HG02840 (cell line): ENCODE measurements at regions not wholly inside any gene's neighbourhood (a gene's known extent, or its start where the extent isn't known, plus 50 kb on each side); places are given as distances from the start of the nearest gene placed in this dataset.
"Not testable (repeated sequence)": the region's sequence is repeated elsewhere in the genome, so short reads cannot be mapped to it uniquely, and the experiment has no call there.

Experiments
- ATAC-seq: cut with Tn5 transposase; IDR thresholded peaks from one replicate; pipeline ENCODE4 v1.9.1; 2021; ENCODE audit warnings: mild to moderate bottlenecking, moderate library complexity, moderate number of reproducible peaks; ENCODE audit not compliant: unreplicated experiment, low FRiP score

DNA sequence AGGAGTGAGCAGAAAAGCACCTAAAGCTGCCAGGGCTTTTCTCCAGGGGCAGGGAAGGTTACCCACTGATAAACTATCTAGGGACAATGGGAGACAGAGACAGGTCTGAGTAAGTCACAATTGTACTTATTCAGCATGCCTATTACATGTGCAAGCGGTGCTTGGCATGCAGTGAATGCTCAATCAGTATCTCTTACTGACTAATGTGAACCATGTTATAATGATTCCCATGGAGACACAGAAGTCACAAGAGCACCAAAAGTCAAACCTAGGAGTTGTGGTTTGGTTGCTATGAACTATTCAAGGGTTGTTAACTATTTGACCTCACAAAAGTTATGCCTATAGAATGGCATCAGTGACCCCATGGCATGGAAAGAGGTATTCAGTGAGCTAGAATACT, 50.0 kb upstream of the RASGRP1 start:
- no peak for ATAC-seq

DNA sequence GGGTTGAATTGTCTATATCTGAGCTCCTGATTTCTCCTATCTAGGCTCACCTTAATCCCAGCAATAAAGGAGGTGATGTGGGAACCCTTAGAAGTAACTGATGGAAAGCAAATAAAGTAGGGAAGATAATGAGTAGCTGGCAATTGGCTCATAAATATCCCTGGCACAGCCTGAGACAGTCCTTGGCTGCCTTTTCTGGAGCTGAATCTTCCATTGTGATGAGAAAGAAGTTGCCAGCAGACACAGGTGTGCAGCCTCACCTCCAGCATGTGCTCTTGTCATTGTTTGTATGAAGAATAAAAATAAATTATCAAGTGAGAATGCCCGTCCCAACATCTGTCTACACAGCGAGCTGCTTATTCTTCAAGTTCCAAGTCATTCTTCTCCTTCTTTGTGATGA, 53.2 kb upstream of the RASGRP1 start:
- ATAC-seq = no peak

DNA sequence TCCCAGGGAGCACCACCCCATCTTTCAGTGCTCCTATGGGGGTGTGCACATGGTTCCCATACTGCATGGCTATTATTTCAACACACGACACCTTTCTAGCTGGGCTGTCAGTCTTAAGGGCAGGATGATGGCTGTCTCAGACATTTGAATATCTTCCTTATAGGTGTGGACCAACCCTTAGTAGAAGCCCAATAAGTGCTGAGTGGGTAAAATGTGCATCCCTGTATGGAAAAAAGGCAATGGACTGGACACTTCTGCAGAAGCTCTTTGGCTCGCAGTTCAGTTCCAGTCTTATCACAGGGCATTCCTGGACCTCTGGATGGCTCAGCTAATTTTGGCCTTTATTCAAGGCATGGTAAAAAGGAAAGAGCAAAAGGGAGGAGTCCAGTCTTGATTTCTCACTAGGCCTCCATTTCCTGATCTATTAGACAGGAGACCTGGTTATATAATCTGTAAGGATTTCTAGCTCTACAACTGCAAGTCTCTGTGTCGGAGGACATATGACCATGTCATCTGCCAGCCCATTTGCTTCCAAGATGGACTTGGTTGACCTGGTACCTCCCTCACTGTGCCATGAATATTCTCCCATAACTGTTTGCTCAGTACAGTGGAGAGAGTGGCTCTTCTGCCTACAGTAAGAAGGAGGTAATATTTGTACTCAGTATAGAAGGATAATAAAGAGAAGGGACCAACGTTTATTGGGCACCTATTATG, 53.8 kb upstream of the RASGRP1 start:
- ATAC-seq = no peak

DNA sequence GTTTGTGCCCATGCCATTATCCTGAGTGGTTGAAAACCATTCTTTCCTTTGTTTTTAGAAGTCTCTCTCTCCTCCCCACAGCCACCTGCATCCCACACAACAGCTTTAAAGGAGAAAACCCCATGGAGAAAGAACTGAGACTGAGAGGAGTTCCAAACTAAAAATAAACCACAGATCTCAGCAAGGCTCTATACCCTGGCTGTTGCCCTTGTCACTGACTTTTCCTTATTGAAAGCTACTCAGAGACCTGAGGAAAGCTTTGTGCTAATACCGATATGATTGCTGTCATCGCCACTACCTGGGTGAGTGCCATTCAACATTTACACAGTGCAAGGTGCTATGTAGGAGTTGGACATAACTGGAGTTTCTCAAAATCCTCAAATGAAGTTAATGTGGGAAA, 55.5 kb upstream of the RASGRP1 start:
- no peak for ATAC-seq

DNA sequence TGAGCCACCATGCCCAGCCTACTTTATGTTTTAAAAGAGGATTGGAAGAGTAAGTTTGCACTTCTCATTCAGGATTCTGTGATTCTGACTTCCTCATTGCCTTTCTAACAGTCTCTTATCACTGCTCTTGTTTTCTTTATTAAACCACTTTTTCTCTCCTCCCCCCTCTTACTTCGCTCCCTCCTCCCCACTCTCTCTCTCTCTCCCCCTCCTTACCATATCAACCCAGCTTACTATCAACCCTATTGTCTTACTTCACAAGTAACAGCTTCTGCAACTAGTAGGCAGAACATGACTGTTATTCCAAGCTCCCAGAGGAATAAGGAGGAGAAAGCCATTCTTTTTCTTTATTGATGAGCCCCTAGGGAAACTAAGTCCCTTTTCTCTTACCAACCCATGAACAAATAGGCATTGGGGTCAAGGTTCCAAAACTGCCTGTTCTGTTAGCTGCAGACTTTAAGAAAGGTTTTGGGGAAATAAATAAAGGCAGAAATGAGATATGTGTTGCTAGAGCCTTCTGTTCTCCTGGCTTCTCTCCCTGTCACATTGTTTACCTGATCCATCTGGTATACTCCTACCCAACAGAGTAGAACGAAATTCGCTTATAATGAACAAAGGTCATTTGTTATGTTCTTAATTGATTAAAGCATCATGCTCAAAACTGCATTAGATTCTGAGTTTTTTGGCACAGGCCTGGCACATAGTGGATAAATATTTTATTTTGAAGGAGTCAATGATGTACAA, 56.4 kb upstream of the RASGRP1 start:
- no peak for ATAC-seq

DNA sequence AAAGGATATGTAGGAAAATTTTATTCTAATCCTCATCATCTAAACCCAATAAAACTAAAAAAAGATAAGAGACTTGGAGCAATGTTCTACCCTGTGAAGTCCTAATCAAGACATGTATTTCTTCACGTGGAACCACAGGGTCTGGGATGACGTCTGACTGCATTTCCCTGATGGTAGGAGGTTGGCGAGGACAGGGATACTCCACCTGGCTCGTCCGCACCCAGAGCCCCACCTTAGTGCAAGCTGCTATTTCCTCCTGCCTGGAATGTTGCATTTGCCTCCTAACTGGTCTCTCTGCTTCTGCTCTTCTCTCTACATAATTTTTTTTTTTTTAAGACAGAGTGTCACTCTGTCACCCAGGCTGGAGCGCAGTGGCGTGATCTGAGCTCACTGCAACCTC, 57.7 kb upstream of the RASGRP1 start:
- ATAC-seq = no peak

DNA sequence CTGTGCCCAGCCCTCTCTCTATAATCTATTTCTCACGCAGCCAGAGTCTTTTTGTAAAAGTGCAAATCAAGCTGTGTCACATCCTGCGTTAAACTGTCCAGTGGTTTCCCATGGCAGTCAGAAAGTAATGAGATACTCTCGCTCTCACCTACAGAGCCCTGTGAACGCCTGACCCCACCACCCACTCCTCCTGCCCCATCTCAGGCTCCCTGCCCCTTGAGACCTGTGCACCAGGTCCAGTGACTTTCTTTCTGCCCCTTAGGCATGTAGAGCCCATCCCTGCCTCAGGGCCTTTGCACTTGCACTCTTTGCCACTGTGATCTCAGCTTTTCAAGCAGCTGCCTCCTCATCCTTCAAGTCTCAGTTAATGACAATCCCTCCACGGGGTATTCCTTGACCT, 58.3 kb upstream of the RASGRP1 start:
- no peak for ATAC-seq

DNA sequence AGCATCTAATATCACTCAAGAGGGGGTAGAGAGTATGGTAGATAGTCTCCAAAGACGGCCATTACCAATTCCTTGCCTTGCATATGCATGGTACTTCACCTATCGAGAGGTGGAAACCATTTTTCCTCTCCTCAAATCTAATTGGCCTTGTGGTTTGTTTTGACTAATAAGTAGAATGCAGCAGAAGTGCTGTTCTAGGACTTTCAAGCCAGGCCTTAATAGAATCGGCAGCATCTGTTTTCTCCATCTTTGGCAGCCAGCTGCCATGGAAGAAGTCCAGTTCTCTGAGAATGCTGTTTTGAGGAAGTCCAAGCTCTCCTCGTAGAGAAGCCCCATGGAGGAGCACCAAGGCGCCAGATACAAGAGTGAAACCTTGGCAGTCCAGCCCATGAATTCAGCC, 59.1 kb upstream of the RASGRP1 start:
- ATAC-seq = no peak

DNA sequence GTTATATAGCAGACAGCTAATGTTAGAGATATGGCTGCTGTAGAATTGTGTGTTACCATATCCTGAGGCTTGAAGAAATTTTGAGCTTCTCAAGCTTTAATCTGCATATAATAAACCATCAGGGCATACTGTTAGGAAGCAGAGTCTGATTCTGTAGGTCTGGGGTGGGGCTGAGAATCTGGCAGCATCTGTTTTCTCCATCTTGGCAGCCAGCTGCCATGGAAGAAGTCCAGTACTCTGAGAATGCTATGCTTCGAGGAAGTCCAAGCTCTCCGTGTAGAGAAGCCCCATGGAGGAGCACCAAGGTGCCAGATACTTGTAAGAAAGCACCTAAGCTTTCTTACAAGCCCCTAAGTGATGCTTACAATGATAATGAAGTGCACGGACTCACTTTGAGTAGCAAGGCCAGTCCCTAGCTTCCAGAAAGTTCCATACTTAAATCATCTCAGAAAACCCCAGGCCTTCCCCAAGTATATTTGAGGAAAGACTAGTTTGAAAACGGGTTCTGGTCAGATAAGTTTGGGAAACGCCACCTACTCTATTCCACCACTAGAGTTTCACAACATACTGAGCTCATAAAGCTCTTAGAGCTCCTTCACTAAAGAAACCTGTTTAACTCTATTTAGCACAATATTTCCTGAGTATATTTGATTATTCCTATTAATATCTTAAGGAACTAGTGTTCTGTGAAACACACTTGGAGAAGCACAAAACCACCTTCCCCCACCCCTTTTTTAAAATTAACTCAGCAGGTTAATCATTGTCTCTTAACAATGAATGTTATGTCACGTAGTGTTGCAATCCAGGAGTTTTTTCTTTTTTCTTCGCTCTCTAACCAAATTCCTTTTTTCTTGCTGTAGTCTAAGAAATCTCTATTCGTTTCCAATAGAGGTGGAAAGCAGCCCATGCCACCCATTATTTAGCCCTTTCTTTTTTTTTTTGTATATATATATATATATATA, 59.9 kb upstream of the RASGRP1 start:
- ATAC-seq = no peak

DNA sequence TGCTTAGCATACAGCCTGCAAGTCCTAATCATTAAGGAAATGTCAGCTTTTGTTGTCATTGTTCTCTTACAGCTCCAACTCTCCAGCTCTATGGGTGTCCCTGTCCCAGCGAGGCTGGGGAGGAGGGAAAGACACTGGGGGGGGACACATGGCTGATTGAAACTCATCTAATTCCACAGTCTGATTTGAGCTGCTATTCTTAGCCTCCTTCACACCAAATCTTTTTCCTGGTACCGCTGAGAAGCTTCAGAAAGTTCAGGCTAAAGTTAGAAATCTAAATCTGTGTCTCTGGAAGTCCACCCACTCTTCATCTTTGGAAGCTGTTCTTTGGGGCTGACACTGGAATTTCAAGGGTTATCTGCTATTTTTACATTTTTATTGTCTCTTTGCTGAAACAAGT, 61.3 kb upstream of the RASGRP1 start:
- ATAC-seq = no peak

DNA sequence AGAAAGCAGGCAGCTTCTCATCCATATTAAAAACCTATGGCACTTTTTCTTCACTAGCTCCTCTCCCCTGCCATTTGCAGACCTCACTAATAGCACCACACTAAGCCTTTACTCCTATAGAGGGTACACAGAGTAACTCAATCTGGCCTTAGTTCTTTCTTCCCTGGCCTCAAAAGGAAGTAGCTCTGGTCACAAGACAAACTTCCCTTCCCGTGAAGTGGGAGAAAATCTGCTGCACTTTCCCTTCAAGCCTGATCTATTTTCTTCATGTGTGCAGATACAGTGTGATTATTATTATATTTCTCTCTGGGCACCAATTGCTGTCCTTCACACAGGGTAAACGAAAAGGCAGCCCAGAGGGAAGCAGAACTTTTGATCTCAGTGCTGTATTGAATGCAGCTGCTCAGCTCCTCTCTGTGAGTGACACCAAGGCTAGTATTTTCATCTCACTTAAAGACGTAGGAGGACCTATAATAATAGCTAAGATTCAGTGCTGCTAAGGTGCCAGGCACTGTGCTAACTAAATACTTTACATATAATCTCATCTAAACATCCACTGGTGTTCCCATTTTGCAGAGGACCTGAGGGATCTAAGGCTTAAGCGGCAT, 61.9 kb upstream of the RASGRP1 start:
- no peak for ATAC-seq

DNA sequence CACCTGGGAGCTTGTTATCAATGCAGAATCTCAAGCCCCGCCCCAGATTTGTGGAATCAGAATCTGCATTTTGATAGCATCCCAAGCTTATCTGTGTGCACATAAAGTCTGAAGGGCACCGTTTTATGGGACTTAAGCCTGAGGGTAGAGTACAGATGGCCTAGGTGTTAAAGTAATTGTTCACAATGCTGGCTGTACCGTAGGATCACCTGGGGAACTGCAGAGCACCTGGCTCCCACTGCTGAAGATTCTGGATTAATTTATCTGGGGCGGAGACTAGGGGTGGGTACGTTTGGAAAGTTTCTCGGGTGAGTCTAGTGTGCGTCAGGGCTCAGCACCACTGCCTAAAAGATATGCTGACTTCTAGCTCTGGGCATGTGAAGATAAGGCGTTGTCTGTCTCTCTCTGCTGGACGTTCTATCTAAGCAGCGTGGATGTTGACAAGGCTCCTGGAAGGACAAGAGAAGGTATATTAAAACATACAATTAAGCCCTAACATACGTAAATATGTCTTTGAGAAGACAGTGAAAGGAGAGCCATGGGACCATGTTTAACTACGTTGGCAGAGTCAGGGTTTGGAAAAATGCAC, 63.2 kb upstream of the RASGRP1 start:
- no peak for ATAC-seq

DNA sequence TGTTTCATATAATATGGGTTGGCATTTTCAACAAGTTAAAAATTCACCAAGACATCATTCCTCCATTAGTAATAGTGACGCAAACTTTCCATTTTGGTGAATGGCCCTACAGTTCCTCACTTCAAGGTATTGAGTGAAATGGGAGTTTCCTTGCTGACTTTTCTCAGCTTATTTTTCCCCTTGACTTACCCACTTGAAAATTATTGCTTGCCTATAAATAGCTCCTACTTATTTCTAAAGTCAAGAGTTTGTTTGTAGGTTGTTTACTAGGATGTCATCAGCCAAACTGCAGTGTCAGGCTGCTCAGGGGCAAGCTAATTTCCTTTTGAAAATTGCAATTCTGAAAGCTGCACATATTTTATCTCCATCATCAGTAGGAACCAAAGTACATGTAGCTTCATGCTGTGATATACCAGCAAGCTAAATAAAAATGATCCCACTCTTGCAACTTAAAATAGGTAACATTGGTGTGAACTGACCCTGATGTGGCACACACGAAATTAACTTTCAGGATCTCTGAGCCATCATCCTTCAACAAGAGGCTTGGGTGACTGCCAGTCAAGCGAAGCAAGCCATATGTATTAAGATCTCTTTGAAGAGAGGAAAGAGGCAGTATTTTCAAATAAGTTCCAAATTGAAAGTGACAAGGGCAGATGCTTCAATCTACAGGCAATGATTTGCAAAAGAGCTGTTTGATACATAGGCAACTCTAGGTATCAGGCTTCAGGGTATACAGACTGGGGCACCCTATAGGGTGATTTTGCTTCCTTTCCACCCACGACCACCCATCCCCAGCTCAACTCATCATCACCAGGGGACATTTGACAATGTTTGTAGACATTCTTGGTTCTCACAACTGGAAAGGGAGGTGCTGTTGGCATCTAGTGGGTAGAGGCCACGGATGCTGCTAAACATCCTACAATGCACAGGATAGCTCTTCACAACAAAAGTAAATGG, 66.8 kb upstream of the RASGRP1 start:
- peak; percentile 62 for ATAC-seq

DNA sequence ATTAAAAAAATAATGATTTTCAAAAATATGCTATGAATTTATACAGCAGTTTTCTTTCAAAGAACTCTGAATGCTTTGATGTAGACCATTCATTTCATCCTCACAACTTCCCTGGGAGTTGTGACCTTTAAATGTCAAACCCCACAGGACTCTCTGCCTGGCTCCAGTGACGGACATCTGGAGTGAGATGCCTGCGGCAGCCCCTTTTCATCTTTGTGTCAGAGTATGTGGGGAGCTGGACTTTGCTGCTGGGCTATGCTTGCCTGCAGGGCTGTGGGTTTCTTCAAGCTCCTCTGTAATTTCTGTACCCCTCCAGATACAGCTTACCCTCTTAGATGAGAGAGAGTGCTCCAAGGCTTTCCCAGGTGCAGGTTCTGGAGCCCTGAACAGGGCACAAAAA, 70.6 kb upstream of the RASGRP1 start:
- no peak for ATAC-seq

DNA sequence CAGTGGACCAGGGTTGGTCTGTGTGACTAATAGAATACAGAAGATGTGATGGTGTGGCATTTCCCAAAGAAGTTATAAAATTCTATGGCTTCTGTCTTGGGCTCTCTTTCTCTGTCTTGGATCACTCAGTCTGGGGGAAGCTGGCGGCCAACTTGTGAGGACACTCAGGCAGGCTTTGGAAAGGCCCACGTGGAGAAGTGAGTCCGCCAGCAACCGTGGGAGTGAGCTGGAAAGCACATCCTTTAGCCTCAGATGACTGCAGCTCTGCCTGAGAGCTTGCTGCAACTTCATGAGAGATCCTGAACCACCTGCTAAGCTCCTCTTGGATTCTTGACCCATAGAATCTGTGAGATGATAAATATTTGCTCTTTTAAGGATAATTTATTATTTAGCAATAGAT, 72.0 kb upstream of the RASGRP1 start:
- ATAC-seq = no peak

DNA sequence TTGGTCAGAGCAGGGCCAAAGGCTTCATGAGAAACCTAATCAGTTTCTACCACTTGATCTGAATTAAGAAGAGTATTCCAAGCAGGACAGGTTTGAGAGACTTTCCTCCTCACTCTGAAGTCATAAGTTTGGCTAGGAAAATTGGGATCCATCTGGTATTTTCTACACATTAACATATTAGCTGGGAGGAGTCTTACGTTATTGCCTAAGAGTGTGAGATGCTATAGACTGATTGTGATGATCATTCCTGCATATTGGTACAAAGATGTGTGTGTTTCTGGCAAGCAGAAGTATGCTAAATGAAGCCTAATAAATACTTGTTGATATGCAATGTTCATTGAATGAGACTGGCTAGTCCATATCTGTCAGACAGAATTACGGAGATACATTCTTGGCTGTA, 73.5 kb upstream of the RASGRP1 start:
- no peak for ATAC-seq

DNA sequence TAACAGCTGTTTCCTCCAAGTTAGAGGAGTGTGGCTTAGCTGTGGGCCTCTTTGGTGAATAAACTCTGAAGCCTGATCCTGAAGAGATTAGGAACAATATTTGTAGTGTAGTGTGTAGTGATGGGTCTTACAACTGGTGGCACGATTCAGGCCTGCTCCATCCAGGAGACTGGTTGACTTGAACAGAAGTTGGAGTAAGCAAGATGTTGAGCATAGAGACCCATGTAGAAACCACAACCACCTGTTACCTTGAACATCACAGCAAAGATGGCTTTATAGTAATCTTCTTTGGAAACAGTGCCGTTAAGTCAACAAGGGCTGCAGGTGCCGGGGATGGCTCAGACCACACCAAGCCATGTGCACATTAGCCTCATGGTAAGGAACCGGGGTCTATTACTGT, 74.2 kb upstream of the RASGRP1 start:
- no peak for ATAC-seq

DNA sequence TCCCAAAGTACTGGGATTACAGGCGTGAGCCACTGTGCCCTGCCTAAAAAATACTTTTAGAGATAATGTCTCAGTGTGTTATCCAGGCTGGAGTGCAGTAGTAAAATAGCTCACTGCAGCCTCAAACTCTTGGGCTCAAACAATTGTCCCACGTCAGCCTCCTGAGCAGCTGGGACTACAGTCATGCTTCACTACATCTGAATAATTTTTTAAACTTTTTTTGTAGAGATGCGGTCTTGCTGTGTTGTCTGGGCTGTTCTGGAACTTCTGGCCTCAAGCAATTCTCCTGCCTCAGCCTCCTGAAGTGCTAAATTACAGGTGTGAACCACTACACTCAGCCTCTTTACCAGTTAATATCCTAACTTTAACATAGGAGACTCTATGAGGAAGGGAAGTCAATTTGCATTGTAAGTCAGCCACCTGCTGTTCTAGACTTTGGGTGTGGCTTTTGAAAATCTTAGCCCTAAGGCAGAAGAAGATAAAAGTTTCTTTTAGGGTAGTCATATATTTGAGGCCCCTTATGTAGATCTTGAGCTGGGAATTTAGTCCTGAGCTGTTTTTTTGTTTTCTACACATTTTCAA, 78.2 kb upstream of the RASGRP1 start:
- ATAC-seq = no peak

DNA sequence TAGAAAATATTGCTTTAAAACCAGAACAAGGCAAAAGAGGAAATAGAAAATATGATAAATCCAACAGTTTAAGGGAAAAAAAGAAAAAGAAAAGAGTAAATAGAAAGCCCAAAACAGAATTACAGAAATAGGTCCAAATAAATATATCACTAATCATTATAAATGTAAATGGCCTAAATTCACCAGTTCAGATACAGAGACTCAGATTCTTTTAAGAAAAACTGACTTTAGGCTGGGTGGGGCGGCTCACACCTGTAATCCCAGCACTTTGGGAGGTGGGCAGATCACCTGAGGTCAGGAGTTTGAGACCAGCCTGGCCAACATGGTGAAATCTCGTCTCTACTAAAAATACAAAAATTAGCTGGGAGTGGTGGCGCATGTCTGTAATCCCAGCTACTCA, 79.7 kb upstream of the RASGRP1 start:
- not testable (repeated sequence) for ATAC-seq
